ENCODE measurements at regions not wholly inside any gene's neighbourhood (a gene's known extent, or its start where the extent isn't known, plus 50 kb on each side); places are given as distances from the start of the nearest gene placed in this dataset.

DNA sequence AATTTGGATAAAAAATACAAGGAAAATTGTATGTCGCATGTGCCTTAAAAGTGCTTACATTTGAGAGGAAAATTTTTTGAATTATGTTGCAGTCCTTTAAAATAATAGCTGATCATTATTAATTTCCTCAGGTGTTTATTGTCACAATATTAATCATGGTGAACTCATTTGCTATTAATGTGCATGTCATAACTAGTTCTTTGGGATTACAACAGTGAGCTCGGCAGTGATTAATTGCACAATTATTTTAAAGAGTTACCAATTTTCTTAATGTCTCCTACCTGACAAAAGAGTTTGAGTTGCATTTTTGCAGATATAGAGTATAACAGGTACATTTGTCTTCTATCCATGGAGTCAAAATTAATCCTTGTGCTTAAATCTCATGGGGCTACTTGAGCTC, 854.3 kb downstream of the BRINP3 start:
- TF ChIP-seq CTCF (IDR thresholded peaks at IDR 0.05) (no peak), POLR2A (IDR thresholded peaks at IDR 0.05) (no peak), POLR2AphosphoS5 (IDR thresholded peaks at IDR 0.05) (no peak), EP300 (IDR thresholded peaks at IDR 0.05) (no peak)

Data from sigmoid colon (tissue), 4 donors.